ENCODE measurements at regions not wholly inside any gene's neighbourhood (a gene's known extent, or its start where the extent isn't known, plus 50 kb on each side); places are given as distances from the start of the nearest gene placed in this dataset.

DNA sequence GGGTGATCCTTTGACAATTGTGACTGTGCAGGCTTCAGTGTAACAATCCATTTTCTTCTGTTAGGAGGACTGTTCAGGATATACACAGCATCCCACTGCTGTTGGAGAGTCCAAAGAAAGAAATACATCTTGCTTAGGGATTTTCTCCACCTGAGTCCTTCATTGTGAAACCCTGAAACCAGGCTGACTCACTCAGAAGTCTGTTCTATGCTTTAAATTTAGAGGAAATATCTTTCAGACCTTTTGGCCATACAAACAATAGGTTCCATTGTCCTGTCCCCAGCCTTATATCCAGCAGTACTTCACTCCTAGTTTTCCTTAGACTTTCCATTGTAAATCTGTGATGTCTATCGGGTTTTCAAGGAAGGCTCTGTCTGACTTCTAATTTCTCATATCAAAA, 379.1 kb downstream of the SUCLA2 start:
- Histone ChIP-seq H3K36me3 (ENCODE audit: control insufficient read depth in 2 of 2, insufficient read depth in 2 of 2, low read length in 1 of 2) (no peaks in the 10 kb centered on the region), H3K27ac (ENCODE audit: low read depth in 2 of 2, low read length in 1 of 2) (no peak overlapping the region), H3K4me3 (ENCODE audit: low read depth in 1 of 2, low read length in 2 of 2) (no peak overlapping the region), H3K9me3 (ENCODE audit: control insufficient read depth in 2 of 2, insufficient read depth in 1 of 2, low read depth in 1 of 2, low read length in 1 of 2) (no peaks in the 10 kb centered on the region), H3K4me1 (ENCODE audit: control insufficient read depth in 2 of 2, insufficient read depth in 2 of 2, low read length in 1 of 2) (no peaks in the 10 kb centered on the region), H3K27me3 (ENCODE audit: control insufficient read depth in 1 of 2, insufficient read depth in 2 of 2, low read length in 2 of 2) (no peaks in the 10 kb centered on the region)
- WGBS, 2 donors, result 33 to 38% methylated on average over 1 of the region's 1 CpG

DNA sequence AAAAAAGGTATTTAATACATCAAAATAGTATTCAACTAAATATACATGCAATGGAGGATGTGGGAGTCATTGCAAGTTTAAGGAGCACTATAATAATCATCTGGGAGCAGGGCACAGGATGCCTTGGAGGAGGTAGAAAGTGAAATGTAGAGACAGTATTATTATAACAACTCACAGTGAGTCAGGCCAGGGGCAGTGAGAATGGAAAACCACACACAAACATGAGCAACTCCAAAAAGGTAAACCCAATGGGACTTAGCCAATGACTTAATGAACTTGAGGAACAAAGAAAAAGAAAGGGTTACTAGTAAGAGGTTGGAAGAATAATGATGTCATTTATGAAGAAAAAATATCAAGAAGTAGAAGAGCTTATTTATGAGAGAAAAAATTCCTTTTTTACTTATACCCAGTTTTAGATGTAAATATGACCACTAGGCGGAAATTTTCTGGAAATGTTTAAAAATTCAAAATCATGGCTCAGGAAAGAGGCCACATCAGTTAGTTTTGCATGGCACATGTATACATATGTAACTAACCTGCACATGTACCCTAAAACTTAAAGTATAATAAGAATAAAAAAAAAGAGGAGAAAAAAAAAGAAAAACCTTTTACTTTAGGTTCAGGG, 389.3 kb downstream of the SUCLA2 start:
- Histone ChIP-seq H3K4me1 (ENCODE audit: control insufficient read depth in 2 of 2, insufficient read depth in 2 of 2, low read length in 1 of 2) (no peaks in the 10 kb centered on the region), H3K27me3 (ENCODE audit: control insufficient read depth in 1 of 2, insufficient read depth in 2 of 2, low read length in 2 of 2) (no peaks in the 10 kb centered on the region), H3K36me3 (ENCODE audit: control insufficient read depth in 2 of 2, insufficient read depth in 2 of 2, low read length in 1 of 2) (no peaks in the 10 kb centered on the region), H3K27ac (ENCODE audit: low read depth in 2 of 2, low read length in 1 of 2) (no peak overlapping the region), H3K9me3 (ENCODE audit: control insufficient read depth in 2 of 2, insufficient read depth in 1 of 2, low read depth in 1 of 2, low read length in 1 of 2) (no peaks in the 10 kb centered on the region), H3K4me3 (ENCODE audit: low read depth in 1 of 2, low read length in 2 of 2) (no peak overlapping the region)
- 92 to 95% methylated on average over 1 of the region's 1 CpG for WGBS, 2 donors

DNA sequence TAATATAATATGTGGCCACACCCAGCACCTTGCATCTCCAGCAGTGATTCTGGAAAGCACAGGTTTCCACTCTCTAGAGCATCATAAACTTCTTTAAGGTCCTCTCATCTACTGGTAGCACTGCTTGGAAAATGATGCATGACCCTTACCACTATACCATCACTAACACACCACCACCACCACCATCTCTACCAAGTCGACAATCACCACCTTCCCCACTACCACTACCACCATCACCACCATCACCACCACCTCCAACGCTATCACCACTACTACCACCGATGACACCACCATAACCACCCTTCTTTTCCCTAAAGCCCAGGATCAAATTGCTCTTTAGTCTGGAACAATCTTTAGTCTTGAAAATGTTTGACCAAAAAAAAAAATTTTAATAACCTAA, 390.4 kb downstream of the SUCLA2 start:
- Histone ChIP-seq H3K36me3 (ENCODE audit: control insufficient read depth in 2 of 2, insufficient read depth in 2 of 2, low read length in 1 of 2) (no peaks in the 10 kb centered on the region), H3K9me3 (ENCODE audit: control insufficient read depth in 2 of 2, insufficient read depth in 1 of 2, low read depth in 1 of 2, low read length in 1 of 2) (no peaks in the 10 kb centered on the region), H3K4me1 (ENCODE audit: control insufficient read depth in 2 of 2, insufficient read depth in 2 of 2, low read length in 1 of 2) (no peaks in the 10 kb centered on the region), H3K27ac (ENCODE audit: low read depth in 2 of 2, low read length in 1 of 2) (no peak overlapping the region), H3K27me3 (ENCODE audit: control insufficient read depth in 1 of 2, insufficient read depth in 2 of 2, low read length in 2 of 2) (no peaks in the 10 kb centered on the region), H3K4me3 (ENCODE audit: low read depth in 1 of 2, low read length in 2 of 2) (no peak overlapping the region)
- 83 to 84% methylated on average over 3 of the region's 3 CpGs for WGBS, 2 donors

GRCh38 chr13:47603365-47603764, 397.7 kb downstream of the SUCLA2 start:
- Histone ChIP-seq H3K36me3 (ENCODE audit: control insufficient read depth in 2 of 2, insufficient read depth in 2 of 2, low read length in 1 of 2) (no peaks in the 10 kb centered on the region), H3K27me3 (ENCODE audit: control insufficient read depth in 1 of 2, insufficient read depth in 2 of 2, low read length in 2 of 2) (no peaks in the 10 kb centered on the region), H3K27ac (ENCODE audit: low read depth in 2 of 2, low read length in 1 of 2) (no peak overlapping the region), H3K4me3 (ENCODE audit: low read depth in 1 of 2, low read length in 2 of 2) (no peak overlapping the region), H3K9me3 (ENCODE audit: control insufficient read depth in 2 of 2, insufficient read depth in 1 of 2, low read depth in 1 of 2, low read length in 1 of 2) (no peaks in the 10 kb centered on the region), H3K4me1 (ENCODE audit: control insufficient read depth in 2 of 2, insufficient read depth in 2 of 2, low read length in 1 of 2) (no peaks in the 10 kb centered on the region)

- Histone ChIP-seq H3K9me3 (ENCODE audit: control insufficient read depth in 2 of 2, insufficient read depth in 1 of 2, low read depth in 1 of 2, low read length in 1 of 2) (peaks cover 4 to 6% of the 10 kb centered on the region in 2 donors), H3K27me3 (ENCODE audit: control insufficient read depth in 1 of 2, insufficient read depth in 2 of 2, low read length in 2 of 2) (no peaks in the 10 kb centered on the region), H3K4me1 (ENCODE audit: control insufficient read depth in 2 of 2, insufficient read depth in 2 of 2, low read length in 1 of 2) (no peaks in the 10 kb centered on the region), H3K36me3 (ENCODE audit: control insufficient read depth in 2 of 2, insufficient read depth in 2 of 2, low read length in 1 of 2) (no peaks in the 10 kb centered on the region), H3K4me3 (ENCODE audit: low read depth in 1 of 2, low read length in 2 of 2) (no peak overlapping the region), H3K27ac (ENCODE audit: low read depth in 2 of 2, low read length in 1 of 2) (no peak overlapping the region)
- WGBS, 2 donors, result 37 to 41% methylated on average over 2 of the region's 2 CpGs
Observed at GRCh38 chr13:47598340-47598911, 402.6 kb downstream of the SUCLA2 start.

DNA sequence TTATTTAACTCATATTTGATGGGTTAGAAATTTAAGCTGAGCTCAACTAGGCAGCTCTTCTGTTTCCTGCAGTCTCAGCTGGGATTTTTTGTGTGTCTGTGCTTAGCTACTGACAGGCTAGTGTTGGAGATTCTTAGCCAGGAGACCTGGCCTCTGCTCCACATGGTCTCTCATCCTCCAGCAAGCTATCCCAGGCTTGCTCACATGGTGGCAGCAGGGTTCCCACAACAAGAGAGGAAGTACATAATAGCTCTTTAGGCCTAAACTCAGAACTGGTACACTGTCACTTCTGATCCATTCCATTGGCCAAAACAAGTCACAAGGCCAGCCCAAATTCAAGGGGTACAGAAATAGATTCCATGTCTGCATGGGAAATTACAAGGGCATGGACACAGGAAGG, 406.2 kb downstream of the SUCLA2 start:
- H3K27ac ChIP-seq (ENCODE audit: low read depth in 2 of 2, low read length in 1 of 2), result no peak overlapping the region
- H3K4me3 ChIP-seq (ENCODE audit: low read depth in 1 of 2, low read length in 2 of 2), result no peak overlapping the region
- no peaks in the 10 kb centered on the region for H3K36me3 ChIP-seq (ENCODE audit: control insufficient read depth in 2 of 2, insufficient read depth in 2 of 2, low read length in 1 of 2)
- peaks cover 4 to 12% of the 10 kb centered on the region in 2 donors for H3K9me3 ChIP-seq (ENCODE audit: control insufficient read depth in 2 of 2, insufficient read depth in 1 of 2, low read depth in 1 of 2, low read length in 1 of 2)
- H3K4me1 ChIP-seq (ENCODE audit: control insufficient read depth in 2 of 2, insufficient read depth in 2 of 2, low read length in 1 of 2), result no peaks in the 10 kb centered on the region
- no peaks in the 10 kb centered on the region for H3K27me3 ChIP-seq (ENCODE audit: control insufficient read depth in 1 of 2, insufficient read depth in 2 of 2, low read length in 2 of 2)

DNA sequence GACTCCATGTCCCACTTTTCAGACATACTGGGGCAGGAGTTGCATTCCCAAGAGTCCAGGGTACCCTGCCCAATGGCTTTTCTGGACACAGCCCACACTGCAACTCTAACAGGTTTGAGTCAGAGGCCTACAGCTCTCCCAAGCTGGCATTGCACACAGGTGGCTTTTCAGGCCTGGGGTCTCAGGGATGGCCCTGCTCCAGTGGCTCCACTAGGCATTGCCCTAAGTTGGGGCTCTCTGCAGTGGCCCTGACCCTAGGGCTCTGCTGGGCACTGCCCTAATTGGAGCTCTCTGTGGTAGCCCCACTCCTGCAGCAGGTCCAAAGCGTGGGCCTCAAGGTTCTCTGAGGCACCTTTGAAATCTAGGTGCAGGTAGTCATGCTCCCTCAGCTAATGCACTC, 408.8 kb downstream of the SUCLA2 start:
- Histone ChIP-seq H3K9me3 (ENCODE audit: control insufficient read depth in 2 of 2, insufficient read depth in 1 of 2, low read depth in 1 of 2, low read length in 1 of 2) (peaks cover 4 to 12% of the 10 kb centered on the region in 2 donors), H3K27me3 (ENCODE audit: control insufficient read depth in 1 of 2, insufficient read depth in 2 of 2, low read length in 2 of 2) (no peaks in the 10 kb centered on the region), H3K4me3 (ENCODE audit: low read depth in 1 of 2, low read length in 2 of 2) (no peak overlapping the region), H3K27ac (ENCODE audit: low read depth in 2 of 2, low read length in 1 of 2) (no peak overlapping the region), H3K4me1 (ENCODE audit: control insufficient read depth in 2 of 2, insufficient read depth in 2 of 2, low read length in 1 of 2) (no peaks in the 10 kb centered on the region), H3K36me3 (ENCODE audit: control insufficient read depth in 2 of 2, insufficient read depth in 2 of 2, low read length in 1 of 2) (no peaks in the 10 kb centered on the region)
- 75 to 86% methylated on average over 1 of the region's 1 CpG for WGBS, 2 donors

DNA sequence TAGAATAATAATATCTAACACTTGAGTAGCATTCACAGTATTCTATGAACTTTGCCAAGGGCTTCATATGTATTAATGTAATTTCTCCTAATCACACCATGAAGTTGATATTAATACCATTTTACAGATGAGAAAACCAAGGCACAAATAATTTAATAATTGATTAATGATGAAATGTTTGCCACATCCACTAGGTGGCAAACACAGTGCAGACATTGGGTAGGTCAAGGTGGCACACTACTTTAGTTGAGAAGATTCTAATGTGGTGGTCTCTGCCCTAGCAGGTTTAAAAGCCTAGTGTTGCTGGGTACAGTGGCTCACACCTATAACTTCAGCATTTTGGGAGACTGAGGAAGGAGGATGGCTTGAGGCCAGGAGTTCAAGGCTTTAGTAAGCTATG, 412.4 kb downstream of the SUCLA2 start:
- Histone ChIP-seq H3K27ac (ENCODE audit: low read depth in 2 of 2, low read length in 1 of 2) (no peak overlapping the region), H3K27me3 (ENCODE audit: control insufficient read depth in 1 of 2, insufficient read depth in 2 of 2, low read length in 2 of 2) (no peaks in the 10 kb centered on the region), H3K4me1 (ENCODE audit: control insufficient read depth in 2 of 2, insufficient read depth in 2 of 2, low read length in 1 of 2) (no peaks in the 10 kb centered on the region), H3K4me3 (ENCODE audit: low read depth in 1 of 2, low read length in 2 of 2) (no peak overlapping the region), H3K36me3 (ENCODE audit: control insufficient read depth in 2 of 2, insufficient read depth in 2 of 2, low read length in 1 of 2) (no peaks in the 10 kb centered on the region), H3K9me3 (ENCODE audit: control insufficient read depth in 2 of 2, insufficient read depth in 1 of 2, low read depth in 1 of 2, low read length in 1 of 2) (peaks cover 0 to 8% of the 10 kb centered on the region in 2 donors)

DNA sequence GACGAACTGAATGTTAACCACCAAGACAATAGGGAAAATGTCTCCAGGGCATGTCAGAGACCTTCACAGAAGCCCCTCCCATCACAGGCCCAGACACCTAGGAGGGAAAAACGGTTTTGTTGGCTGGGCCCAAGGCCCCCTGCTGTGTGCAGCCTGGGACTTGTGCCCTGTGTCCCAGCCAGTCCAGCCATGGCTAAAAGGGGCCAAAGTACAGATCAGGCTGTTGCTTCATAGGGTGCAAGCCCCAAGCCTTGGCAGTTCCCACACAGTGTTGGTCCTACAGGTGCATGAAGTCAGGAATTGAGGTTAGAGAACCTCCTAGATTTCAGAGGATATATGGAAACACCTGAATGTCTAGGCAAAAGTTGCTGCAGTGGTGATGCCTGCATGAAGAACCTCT, 428.7 kb downstream of the SUCLA2 start:
- H3K4me1 ChIP-seq (ENCODE audit: control insufficient read depth in 2 of 2, insufficient read depth in 2 of 2, low read length in 1 of 2), result no peaks in the 10 kb centered on the region
- WGBS, 2 donors, result 38 to 48% methylated on average over 2 of the region's 2 CpGs
- no peaks in the 10 kb centered on the region for H3K27me3 ChIP-seq (ENCODE audit: control insufficient read depth in 1 of 2, insufficient read depth in 2 of 2, low read length in 2 of 2)
- H3K27ac ChIP-seq (ENCODE audit: low read depth in 2 of 2, low read length in 1 of 2), result no peak overlapping the region
- H3K9me3 ChIP-seq (ENCODE audit: control insufficient read depth in 2 of 2, insufficient read depth in 1 of 2, low read depth in 1 of 2, low read length in 1 of 2), result peaks cover 15 to 18% of the 10 kb centered on the region in 2 donors
- H3K36me3 ChIP-seq (ENCODE audit: control insufficient read depth in 2 of 2, insufficient read depth in 2 of 2, low read length in 1 of 2), result no peaks in the 10 kb centered on the region
- no peak overlapping the region for H3K4me3 ChIP-seq (ENCODE audit: low read depth in 1 of 2, low read length in 2 of 2)

- Histone ChIP-seq H3K27me3 (ENCODE audit: control insufficient read depth in 1 of 2, insufficient read depth in 2 of 2, low read length in 2 of 2) (no peaks in the 10 kb centered on the region), H3K9me3 (ENCODE audit: control insufficient read depth in 2 of 2, insufficient read depth in 1 of 2, low read depth in 1 of 2, low read length in 1 of 2) (peaks cover 0 to 2% of the 10 kb centered on the region in 2 donors), H3K4me1 (ENCODE audit: control insufficient read depth in 2 of 2, insufficient read depth in 2 of 2, low read length in 1 of 2) (no peaks in the 10 kb centered on the region), H3K27ac (ENCODE audit: low read depth in 2 of 2, low read length in 1 of 2) (no peak overlapping the region), H3K36me3 (ENCODE audit: control insufficient read depth in 2 of 2, insufficient read depth in 2 of 2, low read length in 1 of 2) (no peaks in the 10 kb centered on the region), H3K4me3 (ENCODE audit: low read depth in 1 of 2, low read length in 2 of 2) (no peak overlapping the region)
- 33 to 41% methylated on average over 7 of the region's 7 CpGs for WGBS, 2 donors
Observed at GRCh38 chr13:47564041-47564440, 437.0 kb downstream of the SUCLA2 start.
